T-helper 1 cell (primary cell): ENCODE measurements at regions not wholly inside any gene's neighbourhood (a gene's known extent, or its start where the extent isn't known, plus 50 kb on each side); places are given as distances from the start of the nearest gene placed in this dataset.
"Not testable (repeated sequence)": the region's sequence is repeated elsewhere in the genome, so short reads cannot be mapped to it uniquely, and the experiment has no call there.

ENCODE experiments used
- DNase-seq, 5 donors: peaks; one replicate each; pipeline ENCODE4 v3.0.0-alpha.2; 2012 to 2020

- no peak for DNase-seq
These were observed 1339.4 kb upstream of the CHAC2 start for GRCh38 chr2:52428224-52428623.

GRCh38 chr2:52423655-52424054 lies 1343.9 kb upstream of the CHAC2 start:
- DNase-seq, result no peak

GRCh38 chr2:52423111-52423510 lies 1344.5 kb upstream of the CHAC2 start:
- no peak for DNase-seq

GRCh38 chr2:52416340-52416739 lies 1351.3 kb upstream of the CHAC2 start:
- no peak for DNase-seq

GRCh38 chr2:52414561-52415295 lies 1352.9 kb upstream of the CHAC2 start:
- no peak for DNase-seq

- not testable (repeated sequence) for DNase-seq
These were observed 1358.1 kb upstream of the CHAC2 start for GRCh38 chr2:52409308-52410118.

- no peak for DNase-seq
These were observed 1361.6 kb upstream of the CHAC2 start for GRCh38 chr2:52405980-52406379.

GRCh38 chr2:52404866-52405265 lies 1362.7 kb upstream of the CHAC2 start:
- no peak for DNase-seq

GRCh38 chr2:52404046-52404445 lies 1363.6 kb upstream of the CHAC2 start:
- DNase-seq, result no peak

GRCh38 chr2:52402128-52402527 lies 1365.5 kb upstream of the CHAC2 start:
- DNase-seq, result no peak

- DNase-seq, result no peak
These were observed 1364.9 kb upstream of the NRXN1 start for GRCh38 chr2:52396836-52397235.

GRCh38 chr2:52395912-52396311 lies 1364.0 kb upstream of the NRXN1 start:
- no peak for DNase-seq

GRCh38 chr2:52391621-52392020 lies 1359.7 kb upstream of the NRXN1 start:
- DNase-seq, result no peak

GRCh38 chr2:52390651-52391050 lies 1358.7 kb upstream of the NRXN1 start:
- DNase-seq, result no peak

GRCh38 chr2:52387937-52388590 lies 1356.1 kb upstream of the NRXN1 start:
- DNase-seq, result no peak

- DNase-seq, result no peak
These were observed 1354.6 kb upstream of the NRXN1 start for GRCh38 chr2:52386433-52387030.

GRCh38 chr2:52383541-52383940 lies 1351.6 kb upstream of the NRXN1 start:
- DNase-seq, result no peak

- DNase-seq, result no peak
These were observed 1337.2 kb upstream of the NRXN1 start for GRCh38 chr2:52369178-52369577.

GRCh38 chr2:52368141-52368540 lies 1336.2 kb upstream of the NRXN1 start:
- DNase-seq, result no peak

- no peak for DNase-seq
These were observed 1334.0 kb upstream of the NRXN1 start for GRCh38 chr2:52365946-52366345.

- DNase-seq, result no peak
These were observed 1324.6 kb upstream of the NRXN1 start for GRCh38 chr2:52356556-52356955.

- DNase-seq, result no peak
These were observed 1315.4 kb upstream of the NRXN1 start for GRCh38 chr2:52347292-52347691.

- DNase-seq, result no peak
These were observed 1313.7 kb upstream of the NRXN1 start for GRCh38 chr2:52345676-52346075.
